Liver (tissue), 3 donors: ENCODE measurements at regions not wholly inside any gene's neighbourhood (a gene's known extent, or its start where the extent isn't known, plus 50 kb on each side); places are given as distances from the start of the nearest gene placed in this dataset.

Experiments
- CTCF ChIP-seq: fragments of 150-350 bp; IDR thresholded peaks from 2 replicates; pipeline ENCODE4 v1.5.1; 2017; ENCODE audit warnings: improper control_type of control experiment, low read depth, low read length; ENCODE audit not compliant: missing input control
- JUND ChIP-seq, 2 donors: IDR thresholded peaks; 2 replicates each; pipeline ENCODE4 v1.6.1; 2016; ENCODE audit warnings: antibody characterized with exemption in 2 of 2
- RAD21 ChIP-seq, 2 donors: IDR thresholded peaks; 2 replicates each; pipeline ENCODE4 v1.6.1; 2016; ENCODE audit warnings: antibody characterized with exemption in 2 of 2, mild to moderate bottlenecking in 2 of 2
- REST ChIP-seq: IDR thresholded peaks from 2 replicates; pipeline ENCODE4 v1.6.1; 2016; ENCODE audit warnings: antibody characterized with exemption, mild to moderate bottlenecking
- RXRA ChIP-seq, 2 donors: IDR thresholded peaks; 2 replicates each; pipeline ENCODE4 v1.6.1; 2017 to 2018; ENCODE audit warnings: antibody characterized with exemption in 2 of 2, mild to moderate bottlenecking in 1 of 2
- TAF1 ChIP-seq: conservative IDR thresholded peaks from 2 replicates; pipeline ENCODE4 v1.6.1; 2016; ENCODE audit warnings: antibody characterized with exemption, mild to moderate bottlenecking
- YY1 ChIP-seq: IDR thresholded peaks from 2 replicates; pipeline ENCODE4 v1.6.1; 2016; ENCODE audit warnings: antibody characterized with exemption, mild to moderate bottlenecking
- ZBTB33 ChIP-seq: IDR thresholded peaks from 2 replicates; pipeline ENCODE4 v1.6.1; 2016; ENCODE audit warnings: antibody characterized with exemption
- donor health status: healthy.
- donor health status: healthy.

GRCh38 chr3:94303266-94303665 is 240.4 kb downstream of the NSUN3 start:
- no peak for TF ChIP-seq RXRA (IDR thresholded peaks at IDR 0.05)
- TF ChIP-seq CTCF = no peak
- no peak for TF ChIP-seq TAF1
- no peak for TF ChIP-seq JUND (IDR thresholded peaks at IDR 0.05)
- no peak for TF ChIP-seq ZBTB33
- TF ChIP-seq YY1 = no peak
- TF ChIP-seq RAD21 (IDR thresholded peaks at IDR 0.05) = no peak
- no peak for TF ChIP-seq REST
